ENCODE measurements at regions not wholly inside any gene's neighbourhood (a gene's known extent, or its start where the extent isn't known, plus 50 kb on each side); places are given as distances from the start of the nearest gene placed in this dataset.

DNA sequence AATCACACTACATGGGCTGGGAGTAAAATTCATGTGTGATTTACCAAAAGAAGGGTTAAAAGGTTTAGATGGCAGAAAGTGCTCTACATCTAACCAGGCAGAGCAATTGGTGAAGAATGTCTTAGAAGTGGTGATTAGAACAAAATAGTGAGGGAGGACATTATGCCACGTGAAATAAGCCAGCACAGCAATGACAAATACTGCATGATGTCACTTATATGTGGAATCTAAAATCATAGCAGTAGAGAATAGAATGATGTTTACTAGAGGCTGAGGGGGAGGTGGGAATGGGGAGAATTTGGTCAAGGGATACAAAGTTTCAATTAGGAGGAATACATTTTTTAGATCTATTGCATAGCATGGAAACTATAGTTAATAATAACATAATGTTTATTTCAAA is 253.3 kb downstream of the KCNS3 start:
- Histone ChIP-seq H4K8ac (ENCODE audit: extremely low read depth, insufficient read depth, low read length) (no peak overlapping the region), H3K4ac (replicated peaks; ENCODE audit: insufficient read length, low read depth, low read length) (no peak overlapping the region), H2BK20ac (ENCODE audit: low read length) (no peak overlapping the region), H3K18ac (ENCODE audit: extremely low read depth, low read length) (no peak overlapping the region), H3K9ac (replicated peaks in 1 of 4; ENCODE audit: extremely low read depth in 1 of 4, low read depth in 3 of 4, low read length in 3 of 4) (no peak overlapping the region), H4K5ac (ENCODE audit: insufficient read length, low read depth, low read length) (no peak overlapping the region), H2BK120ac (replicated peaks; ENCODE audit: low read depth, low read length) (no peak overlapping the region), H2BK5ac (ENCODE audit: low read depth, low read length) (no peak overlapping the region), H3K23ac (ENCODE audit: insufficient read length) (no peak overlapping the region), H3K23me2 (ENCODE audit: low read depth, low read length) (no peaks in the 10 kb centered on the region), H2AFZ (ENCODE audit: low read length) (no peak overlapping the region), H2BK15ac (ENCODE audit: low read length) (no peak overlapping the region), H3K79me2 (ENCODE audit: control insufficient read depth in 1 of 2, insufficient read depth in 2 of 2, low read length in 2 of 2) (no peaks in the 10 kb centered on the region), H3K27me3 (replicated peaks in 1 of 4; ENCODE audit: control insufficient read depth in 3 of 4, extremely low read depth in 1 of 4, insufficient read depth in 3 of 4, low read length in 3 of 4) (no peaks in the 10 kb centered on the region), H3K56ac (replicated peaks; ENCODE audit: insufficient read length, low read depth, low read length) (no peak overlapping the region), H4K91ac (replicated peaks; ENCODE audit: insufficient read length, low read length) (no peak overlapping the region), H3K4me2 (ENCODE audit: insufficient read depth in 1 of 2, low read depth in 2 of 2, low read length in 2 of 2) (no peak overlapping the region), H3K14ac (ENCODE audit: insufficient read length) (no peak overlapping the region), H4K20me1 (replicated peaks in 1 of 2; ENCODE audit: control insufficient read depth in 1 of 2, insufficient read depth in 2 of 2, low read length in 2 of 2) (no peaks in the 10 kb centered on the region), H3K9me3 (ENCODE audit: insufficient read depth in 2 of 2, low read depth in 1 of 2, low read length in 1 of 2) (no peaks in the 10 kb centered on the region), H3K36me3 (ENCODE audit: control insufficient read depth in 2 of 4, insufficient read depth in 4 of 4, low read length in 3 of 4) (no peaks in the 10 kb centered on the region), H3K79me1 (ENCODE audit: low read depth, low read length) (no peaks in the 10 kb centered on the region), H2AK5ac (ENCODE audit: low read depth, low read length) (no peak overlapping the region), H3K27ac (ENCODE audit: low read depth, low read length) (no peak overlapping the region), H3K4me3 (ENCODE audit: extremely low read depth in 1 of 4, insufficient read depth in 2 of 4, low read depth in 3 of 4, low read length in 4 of 4) (no peak overlapping the region), H2BK12ac (ENCODE audit: low read depth, low read length) (no peak overlapping the region), H3K4me1 (replicated peaks in 1 of 4; ENCODE audit: control insufficient read depth in 3 of 4, insufficient read depth in 4 of 4, low read length in 3 of 4) (no peaks in the 10 kb centered on the region)
- 80% methylated on average over 1 of the region's 1 CpG; no CpG with 5 or more reads in 1 of the 2 experiments for WGBS, 2 experiments (ENCODE audit: extremely low coverage in 1 of 2, insufficient coverage in 1 of 2, insufficient read length in 1 of 2, insufficient replicate concordance in 2 of 2, low coverage in 1 of 2, low lambda C conversion rate in 2 of 2, missing lambda C conversion rate in 1 of 2)
- POLR2A ChIA-PET (ENCODE audit: partially characterized antibody): no interaction called here
- FAIRE-seq (no peak), DNase-seq (ENCODE audit: low read depth in 1 of 2, low spot score in 2 of 2) (no peak)
- CTCF ChIA-PET (ENCODE audit: partially characterized antibody): interaction anchor here (1.2 kb wide), 2 partner anchors 11 to 16 kb away, joined by 3 read pairs; no protein-coding TSS in a partner anchor
- TF ChIP-seq EZH2 (IDR thresholded peaks at IDR 0.05; ENCODE audit: low read depth, low read length, severe bottlenecking): no peak
- TF ChIP-seq USF2 (IDR thresholded peaks at IDR 0.05; ENCODE audit: low read length): no peak
- no peak for TF ChIP-seq SIN3A (conservative IDR thresholded peaks at IDR 0.05 in 1 of 2, IDR thresholded peaks at IDR 0.05 in 1 of 2; ENCODE audit: low read depth in 1 of 2, low read length in 2 of 2)
- TF ChIP-seq RFX5 (IDR thresholded peaks at IDR 0.05; ENCODE audit: borderline replicate concordance, low read depth, low read length): no peak
- no peak for TF ChIP-seq KDM1A (IDR thresholded peaks at IDR 0.05; ENCODE audit: borderline replicate concordance, low read length)
- TF ChIP-seq, protein P1, sequence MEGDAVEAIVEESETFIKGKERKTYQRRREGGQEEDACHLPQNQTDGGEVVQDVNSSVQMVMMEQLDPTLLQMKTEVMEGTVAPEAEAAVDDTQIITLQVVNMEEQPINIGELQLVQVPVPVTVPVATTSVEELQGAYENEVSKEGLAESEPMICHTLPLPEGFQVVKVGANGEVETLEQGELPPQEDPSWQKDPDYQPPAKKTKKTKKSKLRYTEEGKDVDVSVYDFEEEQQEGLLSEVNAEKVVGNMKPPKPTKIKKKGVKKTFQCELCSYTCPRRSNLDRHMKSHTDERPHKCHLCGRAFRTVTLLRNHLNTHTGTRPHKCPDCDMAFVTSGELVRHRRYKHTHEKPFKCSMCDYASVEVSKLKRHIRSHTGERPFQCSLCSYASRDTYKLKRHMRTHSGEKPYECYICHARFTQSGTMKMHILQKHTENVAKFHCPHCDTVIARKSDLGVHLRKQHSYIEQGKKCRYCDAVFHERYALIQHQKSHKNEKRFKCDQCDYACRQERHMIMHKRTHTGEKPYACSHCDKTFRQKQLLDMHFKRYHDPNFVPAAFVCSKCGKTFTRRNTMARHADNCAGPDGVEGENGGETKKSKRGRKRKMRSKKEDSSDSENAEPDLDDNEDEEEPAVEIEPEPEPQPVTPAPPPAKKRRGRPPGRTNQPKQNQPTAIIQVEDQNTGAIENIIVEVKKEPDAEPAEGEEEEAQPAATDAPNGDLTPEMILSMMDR (IDR thresholded peaks at IDR 0.05; ENCODE audit: control extremely low read depth in 1 of 3, insufficient read depth in 1 of 3, low read depth in 1 of 3, low read length in 3 of 3): no peak
- no peak for TF ChIP-seq POLR2AphosphoS5 (IDR thresholded peaks at IDR 0.05; ENCODE audit: low read depth, low read length)
- TF ChIP-seq SIRT6 (IDR thresholded peaks at IDR 0.05; ENCODE audit: low read length): no peak
- TF ChIP-seq JUN (IDR thresholded peaks at IDR 0.05; ENCODE audit: low read depth, low read length): no peak
- TF ChIP-seq BCL11A (IDR thresholded peaks at IDR 0.05; ENCODE audit: low read depth in 2 of 2, low read length in 2 of 2): no peak
- no peak for TF ChIP-seq GABPA (IDR thresholded peaks at IDR 0.05; ENCODE audit: borderline replicate concordance, insufficient read depth, low read length)
